Fibroblast of mammary gland (primary cell): ENCODE measurements at regions not wholly inside any gene's neighbourhood (a gene's known extent, or its start where the extent isn't known, plus 50 kb on each side); places are given as distances from the start of the nearest gene placed in this dataset.
"Not testable (repeated sequence)": the region's sequence is repeated elsewhere in the genome, so short reads cannot be mapped to it uniquely, and the experiment has no call there.

Experiments
- DNase-seq: peaks from one replicate; pipeline ENCODE4 v3.0.0-alpha.2; 2010; ENCODE audit warnings: low read depth
- H3K4me3 ChIP-seq: 2 replicates; pipeline ENCODE4 v1.5.1; 2011; ENCODE audit warnings: low read depth, mild to moderate bottlenecking, low read length, moderate library complexity; ENCODE audit not compliant: control insufficient read depth
- CTCF ChIP-seq: conservative IDR thresholded peaks from 2 replicates; pipeline ENCODE4 v1.5.1; 2011; ENCODE audit warnings: low read depth, low read length, inconsistent platforms; ENCODE audit not compliant: control insufficient read depth, insufficient read depth

- H3K4me3 ChIP-seq = no peak overlapping the region
- DNase-seq = no peak
- no peak for TF ChIP-seq CTCF
Observed at GRCh38 chr12:114616081-114616480, 67.9 kb downstream of the TBX3 start.

- H3K4me3 ChIP-seq = no peak overlapping the region
- TF ChIP-seq CTCF = no peak
- DNase-seq = no peak
Observed at GRCh38 chr12:114614040-114614439, 69.9 kb downstream of the TBX3 start.

- no peak overlapping the region for H3K4me3 ChIP-seq
- no peak for DNase-seq
- no peak for TF ChIP-seq CTCF
Observed at GRCh38 chr12:114612062-114612461, 71.9 kb downstream of the TBX3 start.

GRCh38 chr12:114611145-114612018, 72.6 kb downstream of the TBX3 start:
- no peak for DNase-seq
- no peak for TF ChIP-seq CTCF
- H3K4me3 ChIP-seq = no peak overlapping the region

GRCh38 chr12:114608509-114608908, 75.5 kb downstream of the TBX3 start:
- H3K4me3 ChIP-seq = no peak overlapping the region
- no peak for DNase-seq
- TF ChIP-seq CTCF = no peak

- no peak for DNase-seq
- no peak for TF ChIP-seq CTCF
- H3K4me3 ChIP-seq = no peak overlapping the region
Observed at GRCh38 chr12:114605918-114606317, 78.1 kb downstream of the TBX3 start.

- no peak for DNase-seq
- TF ChIP-seq CTCF = no peak
- H3K4me3 ChIP-seq = no peak overlapping the region
Observed at GRCh38 chr12:114604606-114605005, 79.4 kb downstream of the TBX3 start.

- not testable (repeated sequence) for DNase-seq, H3K4me3 ChIP-seq
Observed at GRCh38 chr12:114600584-114600983, 83.4 kb downstream of the TBX3 start.
